H1 (cell line): ENCODE measurements at regions not wholly inside any gene's neighbourhood (a gene's known extent, or its start where the extent isn't known, plus 50 kb on each side); places are given as distances from the start of the nearest gene placed in this dataset.

ENCODE experiments used
- CTCF ChIA-PET: fragments of 300-600 bp; sonication (Branson Sonifier 250); formaldehyde crosslinking; loops from one replicate; lab custom pipeline; 2021; ENCODE audit not compliant: partially characterized antibody; lab: Charles Lee
- POLR2A ChIA-PET: fragments of 300-600 bp; sonication (Branson Sonifier 250); formaldehyde crosslinking; loops from one replicate; lab custom pipeline; 2021; ENCODE audit warnings: inconsistent platforms; ENCODE audit not compliant: partially characterized antibody; lab: Charles Lee
- DNase-seq, 2 experiments: peaks; one replicate each; pipeline versions ENCODE4 v3.0.0 to v3.0.0-alpha.2; 2010 to 2022; ENCODE audit warnings: low spot score in 2 of 2, low read depth in 1 of 2, mixed read lengths in 1 of 2
- FAIRE-seq: peaks from 2 replicates; lab custom pipeline; 2011; peaks lifted over from hg19 to GRCh38; lab: Jason Lieb, UNC
- H2AFZ ChIP-seq: 2 replicates; pipeline ENCODE4 v1.8.1; 2012; ENCODE audit warnings: low read length, inconsistent platforms
- H2AK5ac ChIP-seq: 2 replicates; pipeline ENCODE4 v1.6.1; 2013; ENCODE audit warnings: low read depth, low read length
- H2BK120ac ChIP-seq: replicated peaks from 2 replicates; pipeline ENCODE3; 2013; ENCODE audit warnings: low read depth, low read length, inconsistent platforms
- H2BK12ac ChIP-seq: 2 replicates; pipeline ENCODE4 v1.6.1; 2013; ENCODE audit warnings: low read depth, low read length
- H2BK15ac ChIP-seq: 2 replicates; pipeline ENCODE4 v1.6.1; 2013; ENCODE audit warnings: low read length
- H2BK20ac ChIP-seq: 2 replicates; pipeline ENCODE4 v1.6.1; 2013; ENCODE audit warnings: low read length
- H2BK5ac ChIP-seq: 2 replicates; pipeline ENCODE4 v1.6.1; 2013; ENCODE audit warnings: low read depth, low read length
- H3K14ac ChIP-seq: 2 replicates; pipeline ENCODE4 v1.6.1; 2013; ENCODE audit warnings: inconsistent platforms; ENCODE audit not compliant: insufficient read length
- H3K18ac ChIP-seq: 2 replicates; pipeline ENCODE4 v1.6.1; 2013; ENCODE audit warnings: low read length; ENCODE audit errors: extremely low read depth
- H3K23ac ChIP-seq: 2 replicates; pipeline ENCODE4 v1.6.1; 2013; ENCODE audit warnings: inconsistent platforms; ENCODE audit not compliant: insufficient read length
- H3K23me2 ChIP-seq: 2 replicates; pipeline ENCODE4 v1.6.1; 2013; ENCODE audit warnings: low read depth, low read length
- H3K27ac ChIP-seq: 2 replicates; pipeline ENCODE4 v1.6.1; 2011; ENCODE audit warnings: low read depth, low read length, inconsistent platforms
- H3K27me3 ChIP-seq, 4 experiments: replicated peaks in 1 of 4; 1 replicate in 1 of 4; 2 replicates in 3 of 4; pipeline versions ENCODE4 v1.6.1 to v1.8.1; 2011 to 2013; ENCODE audit warnings: low read length in 3 of 4, mild to moderate bottlenecking in 3 of 4, inconsistent platforms in 2 of 4, mixed read lengths in 2 of 4, moderate library complexity in 1 of 4; ENCODE audit not compliant: control insufficient read depth in 3 of 4, insufficient read depth in 3 of 4; ENCODE audit errors: extremely low read depth in 1 of 4
- H3K36me3 ChIP-seq, 4 experiments: 2 replicates each; pipeline versions ENCODE4 v1.6.1 to v1.8.1; 2011 to 2013; ENCODE audit warnings: mild to moderate bottlenecking in 4 of 4, low read length in 3 of 4, moderate library complexity in 2 of 4, control low read depth in 1 of 4, inconsistent platforms in 1 of 4; ENCODE audit not compliant: insufficient read depth in 4 of 4, control insufficient read depth in 2 of 4
- H3K4ac ChIP-seq: replicated peaks from 2 replicates; pipeline ENCODE3; 2013; ENCODE audit warnings: low read length, low read depth, mixed read lengths, inconsistent platforms; ENCODE audit not compliant: insufficient read length
- H3K4me1 ChIP-seq, 4 experiments: replicated peaks in 1 of 4; 1 replicate in 1 of 4; 2 replicates in 3 of 4; pipeline versions ENCODE4 v1.6.1 to v1.8.1; 2011 to 2013; ENCODE audit warnings: low read length in 3 of 4, inconsistent platforms in 2 of 4, mixed read lengths in 1 of 4; ENCODE audit not compliant: insufficient read depth in 4 of 4, control insufficient read depth in 3 of 4
- H3K4me2 ChIP-seq, 2 experiments: 2 replicates each; pipeline versions ENCODE4 v1.6.1 to v1.8.1; 2011 to 2013; ENCODE audit warnings: low read depth in 2 of 2, low read length in 2 of 2, control low read depth in 1 of 2, inconsistent platforms in 1 of 2, mild to moderate bottlenecking in 1 of 2; ENCODE audit not compliant: insufficient read depth in 1 of 2
- H3K4me3 ChIP-seq, 4 experiments: fragments of 200-600, 300-600 bp in 1 of 4; sonication (generic), shearing (Covaris generic), sonication (Bioruptor Twin) in 1 of 4; 2 replicates each; pipeline versions ENCODE4 v1.5.1 to v1.8.1; 2011 to 2016; ENCODE audit warnings: low read length in 4 of 4, low read depth in 3 of 4, control low read depth in 2 of 4, inconsistent platforms in 2 of 4, mild to moderate bottlenecking in 2 of 4, mixed read lengths in 1 of 4, moderate library complexity in 1 of 4; ENCODE audit not compliant: insufficient read depth in 2 of 4; ENCODE audit errors: extremely low read depth in 1 of 4
- H3K56ac ChIP-seq: replicated peaks from 2 replicates; pipeline ENCODE3; 2013; ENCODE audit warnings: low read depth, mild to moderate bottlenecking, mixed read lengths, low read length, inconsistent platforms; ENCODE audit not compliant: insufficient read length
- H3K79me1 ChIP-seq: 2 replicates; pipeline ENCODE4 v1.6.1; 2013; ENCODE audit warnings: low read depth, low read length, control low read depth
- H3K79me2 ChIP-seq, 2 experiments: 2 replicates each; pipeline versions ENCODE4 v1.6.1 to v1.8.1; 2012 to 2013; ENCODE audit warnings: low read length in 2 of 2, mild to moderate bottlenecking in 2 of 2, inconsistent platforms in 1 of 2; ENCODE audit not compliant: insufficient read depth in 2 of 2, control insufficient read depth in 1 of 2
- H3K9ac ChIP-seq, 4 experiments: replicated peaks in 1 of 4; 1 replicate in 1 of 4; 2 replicates in 3 of 4; pipeline versions ENCODE4 v1.6.1 to v1.8.1; 2011 to 2013; ENCODE audit warnings: low read depth in 3 of 4, low read length in 3 of 4, control low read depth in 2 of 4, mild to moderate bottlenecking in 2 of 4, moderate library complexity in 2 of 4, inconsistent platforms in 1 of 4; ENCODE audit errors: extremely low read depth in 1 of 4
- H3K9me3 ChIP-seq, 2 experiments: 2 replicates each; pipeline versions ENCODE4 v1.6.1 to v1.8.1; 2012 to 2013; ENCODE audit warnings: mild to moderate bottlenecking in 2 of 2, moderate library complexity in 2 of 2, control low read depth in 1 of 2, inconsistent platforms in 1 of 2, low read depth in 1 of 2, low read length in 1 of 2, mixed read lengths in 1 of 2; ENCODE audit not compliant: insufficient read depth in 2 of 2
- H4K20me1 ChIP-seq, 2 experiments: replicated peaks in 1 of 2; 2 replicates each; pipeline versions ENCODE3 to v1.8.1; 2011 to 2013; ENCODE audit warnings: inconsistent platforms in 2 of 2, low read length in 2 of 2, mild to moderate bottlenecking in 1 of 2; ENCODE audit not compliant: insufficient read depth in 2 of 2, control insufficient read depth in 1 of 2
- H4K5ac ChIP-seq: 2 replicates; pipeline ENCODE4 v1.6.1; 2013; ENCODE audit warnings: low read length, low read depth, mixed read lengths, inconsistent platforms; ENCODE audit not compliant: insufficient read length
- H4K8ac ChIP-seq: 2 replicates; pipeline ENCODE4 v1.8.0; 2013; ENCODE audit warnings: mild to moderate bottlenecking, moderate library complexity, low read length, inconsistent platforms; ENCODE audit not compliant: insufficient read depth; ENCODE audit errors: extremely low read depth
- H4K91ac ChIP-seq: replicated peaks from 2 replicates; pipeline ENCODE3; 2013; ENCODE audit warnings: low read length, mixed read lengths, inconsistent platforms; ENCODE audit not compliant: insufficient read length
- BCL11A ChIP-seq, 2 experiments: IDR thresholded peaks; one replicate each; pipeline ENCODE4 v1.6.1; 2011; ENCODE audit warnings: low read depth in 2 of 2, low read length in 2 of 2, mild to moderate bottlenecking in 2 of 2
- CHD1 ChIP-seq: IDR thresholded peaks from 2 replicates; pipeline ENCODE4 v1.6.1; 2012; ENCODE audit warnings: low read depth, low read length, improper control_type of control experiment
- E2F6 ChIP-seq: IDR thresholded peaks from 2 replicates; pipeline ENCODE4 v1.6.1; 2012; ENCODE audit warnings: inconsistent platforms
- SAP30 ChIP-seq: fragments of 300-600 bp; sonication (generic); IDR thresholded peaks from 2 replicates; pipeline ENCODE4 v1.7.1; 2012; ENCODE audit warnings: low read length, moderate library complexity, mild to moderate bottlenecking, inconsistent platforms; ENCODE audit not compliant: insufficient read depth, insufficient replicate concordance
- SIX5 ChIP-seq: IDR thresholded peaks from 2 replicates; pipeline ENCODE4 v1.6.1; 2011; ENCODE audit warnings: mild to moderate bottlenecking, low read depth, low read length
- SP2 ChIP-seq: IDR thresholded peaks from 2 replicates; pipeline ENCODE4 v1.6.1; 2012; ENCODE audit warnings: mild to moderate bottlenecking, low read length, inconsistent platforms
- SRF ChIP-seq: IDR thresholded peaks from 2 replicates; pipeline ENCODE4 v1.6.1; 2011; ENCODE audit warnings: mild to moderate bottlenecking, low read depth, low read length, moderate library complexity
- SUZ12 ChIP-seq: fragments of 200-600 bp; sonication (generic); IDR thresholded peaks from 2 replicates; pipeline ENCODE4 v1.6.1; 2012; ENCODE audit warnings: mild to moderate bottlenecking, inconsistent platforms, low read length, moderate library complexity, mixed read lengths
- USF2 ChIP-seq: IDR thresholded peaks from 2 replicates; pipeline ENCODE4 v1.6.1; 2011; ENCODE audit warnings: low read length, improper control_type of control experiment
- WGBS, 2 experiments: shearing (Covaris generic) in 1 of 2; methylation state at CpG; one replicate each; pipeline versions ENCODE4 v1.1.6 to v1.1.7; 2013 to 2015; ENCODE audit warnings: low lambda C conversion rate in 2 of 2, mixed read lengths in 2 of 2, inconsistent platforms in 1 of 2, low coverage in 1 of 2, missing lambda C conversion rate in 1 of 2; ENCODE audit not compliant: insufficient replicate concordance in 2 of 2, insufficient coverage in 1 of 2, insufficient read length in 1 of 2; ENCODE audit errors: extremely low coverage in 1 of 2, missing lambda C conversion rate in 1 of 2; 5-methylcytosine and 5-hydroxymethylcytosine counted together

GRCh38 chr12:45509621-45510020 is 219.9 kb upstream of the ARID2 start:
- H3K27me3 ChIP-seq = no peaks in the 10 kb centered on the region
- FAIRE-seq = no peak
- TF ChIP-seq SRF = no peak
- no peak for TF ChIP-seq BCL11A (IDR thresholded peaks at IDR 0.05; ENCODE audit: low read depth in 2 of 2, low read length in 2 of 2)
- TF ChIP-seq SP2 = no peak
- no peak for TF ChIP-seq USF2
- TF ChIP-seq SUZ12 = no peak
- TF ChIP-seq E2F6 = no peak
- no peak for TF ChIP-seq SIX5
- no peak for TF ChIP-seq CHD1
- no peak for TF ChIP-seq SAP30

More at GRCh38 chr12:45509621-45510020, 219.9 kb upstream of the ARID2 start:
- no peaks in the 10 kb centered on the region for H4K20me1 ChIP-seq
- no peak overlapping the region for H2AFZ ChIP-seq
- no peaks in the 10 kb centered on the region for H3K79me1 ChIP-seq
- no peak overlapping the region for H3K9ac ChIP-seq
- no peaks in the 10 kb centered on the region for H3K79me2 ChIP-seq
- no peak overlapping the region for H2BK12ac ChIP-seq
- no peak overlapping the region for H3K27ac ChIP-seq
- H3K23me2 ChIP-seq = no peaks in the 10 kb centered on the region
- WGBS, 2 experiments = 90% methylated on average over 1 of the region's 1 CpG; no CpG with 5 or more reads in 1 of the 2 experiments
- no peaks in the 10 kb centered on the region; a peak in 1 of 8 replicates for H3K36me3 ChIP-seq
- no peak overlapping the region for H2AK5ac ChIP-seq
- H2BK120ac ChIP-seq = no peak overlapping the region
- no peak overlapping the region for H3K23ac ChIP-seq
- no peak overlapping the region for H3K14ac ChIP-seq
- ChIA-PET POLR2A (no interaction called here), CTCF (no interaction called here)
- H2BK20ac ChIP-seq = no peak overlapping the region
- no peak overlapping the region for H4K91ac ChIP-seq
- H3K18ac ChIP-seq = no peak overlapping the region
- H3K9me3 ChIP-seq = peaks cover 0 to 3% of the 10 kb centered on the region in 2 experiments; a peak in 1 of 4 replicates
- H3K56ac ChIP-seq = no peak overlapping the region
- DNase-seq = no peak
- H2BK15ac ChIP-seq = no peak overlapping the region
- no peak overlapping the region for H4K5ac ChIP-seq
- H3K4ac ChIP-seq = no peak overlapping the region
- no peak overlapping the region for H3K4me3 ChIP-seq
- H4K8ac ChIP-seq = no peak overlapping the region
- H3K4me2 ChIP-seq = no peak overlapping the region
- H3K4me1 ChIP-seq = no peaks in the 10 kb centered on the region
- no peak overlapping the region for H2BK5ac ChIP-seq
